ENCODE measurements at regions not wholly inside any gene's neighbourhood (a gene's known extent, or its start where the extent isn't known, plus 50 kb on each side); places are given as distances from the start of the nearest gene placed in this dataset.

DNA sequence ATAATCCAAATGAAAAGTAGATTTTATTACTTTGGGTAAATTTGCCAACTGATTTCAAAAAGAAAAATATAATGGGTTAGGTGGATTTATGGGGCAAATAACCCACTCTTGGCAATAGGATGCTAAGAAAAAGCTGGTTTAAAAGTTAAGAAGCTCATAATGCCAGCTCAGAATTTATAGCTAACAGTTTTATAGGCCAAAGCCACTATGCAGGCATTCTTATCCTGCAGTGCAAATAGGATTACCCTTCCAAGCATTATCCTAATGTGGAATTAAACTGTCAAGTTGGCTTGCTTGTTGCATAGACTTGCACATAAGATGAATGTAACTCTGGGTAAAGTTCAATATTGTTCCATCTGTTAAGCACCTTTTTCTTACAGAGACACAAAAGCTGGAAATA, 703.0 kb downstream of the PCDH18 start:
- TF ChIP-seq, protein P1, sequence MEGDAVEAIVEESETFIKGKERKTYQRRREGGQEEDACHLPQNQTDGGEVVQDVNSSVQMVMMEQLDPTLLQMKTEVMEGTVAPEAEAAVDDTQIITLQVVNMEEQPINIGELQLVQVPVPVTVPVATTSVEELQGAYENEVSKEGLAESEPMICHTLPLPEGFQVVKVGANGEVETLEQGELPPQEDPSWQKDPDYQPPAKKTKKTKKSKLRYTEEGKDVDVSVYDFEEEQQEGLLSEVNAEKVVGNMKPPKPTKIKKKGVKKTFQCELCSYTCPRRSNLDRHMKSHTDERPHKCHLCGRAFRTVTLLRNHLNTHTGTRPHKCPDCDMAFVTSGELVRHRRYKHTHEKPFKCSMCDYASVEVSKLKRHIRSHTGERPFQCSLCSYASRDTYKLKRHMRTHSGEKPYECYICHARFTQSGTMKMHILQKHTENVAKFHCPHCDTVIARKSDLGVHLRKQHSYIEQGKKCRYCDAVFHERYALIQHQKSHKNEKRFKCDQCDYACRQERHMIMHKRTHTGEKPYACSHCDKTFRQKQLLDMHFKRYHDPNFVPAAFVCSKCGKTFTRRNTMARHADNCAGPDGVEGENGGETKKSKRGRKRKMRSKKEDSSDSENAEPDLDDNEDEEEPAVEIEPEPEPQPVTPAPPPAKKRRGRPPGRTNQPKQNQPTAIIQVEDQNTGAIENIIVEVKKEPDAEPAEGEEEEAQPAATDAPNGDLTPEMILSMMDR (IDR thresholded peaks at IDR 0.05) = no peak
- intact Hi-C loops (cut with micrococcal nuclease) = no loop called here

DNA sequence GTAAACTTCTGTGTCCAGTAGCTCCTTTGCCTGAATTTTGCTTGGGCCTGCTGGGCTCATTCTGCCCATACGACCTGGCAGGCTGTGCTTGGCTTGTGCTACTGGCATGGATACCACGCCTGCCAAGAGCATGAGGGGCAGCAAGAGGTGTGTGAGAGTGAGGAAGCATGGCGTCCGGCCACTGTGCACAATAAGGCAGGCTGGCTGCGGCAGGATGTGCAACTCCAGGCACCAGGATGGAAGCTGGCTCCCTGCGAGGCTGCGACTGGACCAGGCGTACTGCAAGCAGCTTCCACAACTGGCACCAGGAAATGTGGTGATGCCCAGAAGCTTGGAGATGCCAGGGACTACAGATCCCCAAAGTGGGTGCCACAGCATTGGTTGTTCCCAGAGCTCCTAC, 709.3 kb downstream of the PCDH18 start:
- H3K4me1 Mint-ChIP-seq = no peaks in the 10 kb centered on the region
- DNase-seq = no peak
- intact Hi-C loops (cut with micrococcal nuclease) = no loop called here
- H3K27me3 ChIP-seq (ENCODE audit: control insufficient read depth in 2 of 2, insufficient read depth in 2 of 2, low read length in 2 of 2) = no peaks in the 10 kb centered on the region
- peaks cover 0 to 14% of the 10 kb centered on the region in 2 donors for H3K9me3 ChIP-seq (replicated peaks in 1 of 2; ENCODE audit: control insufficient read depth in 1 of 2, insufficient read depth in 1 of 2, low read length in 2 of 2)
- H3K9me3 Mint-ChIP-seq = peaks cover 0 to 13% (median 1%) of the 10 kb centered on the region in 7 donors
- H3K27me3 Mint-ChIP-seq (ENCODE audit: low read depth in 3 of 3) = peaks cover 0 to 2% (median 0%) of the 10 kb centered on the region in 3 donors
- H3K9ac ChIP-seq (ENCODE audit: insufficient read depth, low read length, poor library complexity, severe bottlenecking) = no peak overlapping the region
- no peak overlapping the region for H3K4me3 Mint-ChIP-seq
- H3K4me2 ChIP-seq (replicated peaks; ENCODE audit: extremely low read depth, low read length, poor library complexity, severe bottlenecking) = no peak overlapping the region
- no peak overlapping the region for H2AFZ ChIP-seq (ENCODE audit: insufficient read depth, low read depth, low read length, poor library complexity, severe bottlenecking)
- H3K27ac ChIP-seq (ENCODE audit: low read depth in 1 of 2, low read length in 2 of 2) = no peak overlapping the region
- H3K36me3 ChIP-seq (replicated peaks in 1 of 2; ENCODE audit: control insufficient read depth in 1 of 2, insufficient read depth in 2 of 2, low read length in 2 of 2) = no peaks in the 10 kb centered on the region
- no peaks in the 10 kb centered on the region for H4K20me1 ChIP-seq (ENCODE audit: insufficient read depth, low read length)
- H3K36me3 Mint-ChIP-seq = no peaks in the 10 kb centered on the region
- H3K79me2 ChIP-seq (ENCODE audit: insufficient read depth, low read length) = no peaks in the 10 kb centered on the region
- H3K27ac Mint-ChIP-seq = no peak overlapping the region
- 96% methylated on average over 8 of the region's 8 CpGs for WGBS (ENCODE audit: insufficient coverage)
- TF ChIP-seq, protein P1 (IDR thresholded peaks at IDR 0.05) = no peak
- no peaks in the 10 kb centered on the region for H3K4me1 ChIP-seq (ENCODE audit: control insufficient read depth in 1 of 2, insufficient read depth in 2 of 2, low read length in 2 of 2)
- no peak overlapping the region for H3K4me3 ChIP-seq (replicated peaks in 1 of 3; ENCODE audit: low read depth in 2 of 3, low read length in 3 of 3)

More for the DNA sequence above, 703.0 kb downstream of the PCDH18 start:
- H3K36me3 ChIP-seq (replicated peaks in 1 of 2; ENCODE audit: control insufficient read depth in 1 of 2, insufficient read depth in 2 of 2, low read length in 2 of 2) = no peaks in the 10 kb centered on the region
- no peaks in the 10 kb centered on the region for H3K4me1 ChIP-seq (ENCODE audit: control insufficient read depth in 1 of 2, insufficient read depth in 2 of 2, low read length in 2 of 2)
- Mint-ChIP-seq H3K27ac (no peak overlapping the region), H3K4me1 (no peaks in the 10 kb centered on the region), H3K9me3 (peaks cover 0 to 7% (median 0%) of the 10 kb centered on the region in 7 donors), H3K36me3 (no peaks in the 10 kb centered on the region), H3K27me3 (ENCODE audit: low read depth in 3 of 3) (no peaks in the 10 kb centered on the region), H3K4me3 (no peak overlapping the region)
- no peak overlapping the region for H2AFZ ChIP-seq (ENCODE audit: insufficient read depth, low read depth, low read length, poor library complexity, severe bottlenecking)
- no peaks in the 10 kb centered on the region for H3K9me3 ChIP-seq (replicated peaks in 1 of 2; ENCODE audit: control insufficient read depth in 1 of 2, insufficient read depth in 1 of 2, low read length in 2 of 2)
- H3K27me3 ChIP-seq (ENCODE audit: control insufficient read depth in 2 of 2, insufficient read depth in 2 of 2, low read length in 2 of 2) = no peaks in the 10 kb centered on the region
- no peaks in the 10 kb centered on the region for H3K79me2 ChIP-seq (ENCODE audit: insufficient read depth, low read length)
- H3K27ac ChIP-seq (ENCODE audit: low read depth in 1 of 2, low read length in 2 of 2) = no peak overlapping the region
- H3K4me2 ChIP-seq (replicated peaks; ENCODE audit: extremely low read depth, low read length, poor library complexity, severe bottlenecking) = no peak overlapping the region
- DNase-seq = no peak
- no peak overlapping the region for H3K9ac ChIP-seq (ENCODE audit: insufficient read depth, low read length, poor library complexity, severe bottlenecking)
- H3K4me3 ChIP-seq (replicated peaks in 1 of 3; ENCODE audit: low read depth in 2 of 3, low read length in 3 of 3) = no peak overlapping the region
- no peaks in the 10 kb centered on the region for H4K20me1 ChIP-seq (ENCODE audit: insufficient read depth, low read length)
